Motor neuron (in vitro differentiated cells): ENCODE measurements at regions not wholly inside any gene's neighbourhood (a gene's known extent, or its start where the extent isn't known, plus 50 kb on each side); places are given as distances from the start of the nearest gene placed in this dataset.

Experiments
- ATAC-seq, 8 experiments: fragments of 200-7000 bp; cut with Tn5 transposase; replicated peaks in 6 of 8; 2 replicates each; pipeline ENCODE4 v1.8.0; 2021; ENCODE audit warnings: mild to moderate bottlenecking in 8 of 8, moderate library complexity in 8 of 8
- H3K27ac ChIP-seq, 2 donors: fragments of 250-450 bp; sonication (Bioruptor Pico); 2 replicates each; pipeline ENCODE4 v1.9.0; 2021; ENCODE audit warnings: antibody characterized with exemption in 2 of 2, mild to moderate bottlenecking in 2 of 2, moderate library complexity in 1 of 2
- H3K4me1 ChIP-seq, 2 donors: fragments of 250-450 bp; sonication (Bioruptor Pico); replicated peaks in 1 of 2; 2 replicates each; pipeline ENCODE4 v1.6.1; 2021; ENCODE audit warnings: antibody characterized with exemption in 2 of 2, mild to moderate bottlenecking in 2 of 2, moderate library complexity in 1 of 2
- H3K4me3 ChIP-seq, 5 donors: fragments of 250-450 bp; sonication (Bioruptor Pico); 2 replicates each; pipeline ENCODE4 v1.9.0; 2021; ENCODE audit warnings: antibody characterized with exemption in 5 of 5, mild to moderate bottlenecking in 5 of 5, moderate library complexity in 4 of 5
- WGBS, 10 experiments: fragments of 450-650 bp; shearing (Covaris generic); methylation state at CpG; one replicate each; pipeline ENCODE4 v1.0.0; 2022; 5-methylcytosine and 5-hydroxymethylcytosine counted together
- in situ Hi-C, 9 experiments: fragments of 400-800 bp; cut with MboI; loops; one replicate each; pipeline ENCODE4 v1.15.0; 2021; ENCODE audit warnings: low sequenced_read_pairs in 9 of 9, low pct_unique_long_range_greater_than_20kb in 2 of 9; ENCODE audit not compliant: unreplicated experiment in 9 of 9

DNA sequence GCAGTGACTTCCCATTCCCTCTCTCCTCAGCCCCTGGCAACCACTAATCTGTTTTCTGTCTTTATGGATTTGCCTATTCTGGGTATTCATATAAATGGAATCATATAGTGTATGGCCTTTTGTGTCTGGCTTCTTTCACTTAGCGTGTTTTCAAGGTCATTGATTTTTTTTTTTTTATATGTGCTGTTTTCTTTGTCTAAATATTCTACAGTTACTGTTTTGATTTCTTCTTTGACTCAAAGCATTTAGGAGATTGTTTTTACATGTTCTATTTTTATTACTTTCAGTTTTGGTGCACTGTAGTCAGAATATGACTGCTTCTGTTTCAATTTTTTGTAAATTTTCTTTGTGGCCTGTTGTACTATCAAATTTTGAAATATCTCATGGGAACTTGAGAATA lies 71.9 kb upstream of the RNU6-1 start:
- no peak for ATAC-seq
- Histone ChIP-seq H3K27ac (no peak overlapping the region), H3K4me1 (peaks cover 21 to 25% of the 10 kb centered on the region in 2 donors), H3K4me3 (no peak overlapping the region)
- in situ Hi-C loops = no loop called here
- 0 to 7% (median 0%) methylated on average over 1 of the region's 1 CpG; no CpG with 5 or more reads in 1 of the 10 experiments for WGBS, 10 experiments

- WGBS, 10 experiments = 14 to 67% (median 40%) methylated on average over 1 of the region's 1 CpG; no CpG with 5 or more reads in 7 of the 10 experiments
- no peak for ATAC-seq
- H3K27ac ChIP-seq = no peak overlapping the region
- in situ Hi-C loops = no loop called here
- H3K4me3 ChIP-seq = no peak overlapping the region
- peaks cover 39 to 46% of the 10 kb centered on the region in 2 donors for H3K4me1 ChIP-seq
Measured at GRCh38 chr15:67914028-67914427, 74.2 kb upstream of the RNU6-1 start.

GRCh38 chr15:67914537-67915460 lies 75.0 kb upstream of the RNU6-1 start:
- WGBS, 10 experiments = 14 to 60% (median 19%) methylated on average over 1 to 5 of the region's 6 CpGs; no CpG with 5 or more reads in 1 of the 10 experiments
- H3K27ac ChIP-seq = peak overlapping the region in 1 of 2 donors; percentile 55
- in situ Hi-C loops = no loop called here
- H3K4me1 ChIP-seq = peaks cover 39 to 46% of the 10 kb centered on the region in 2 donors
- H3K4me3 ChIP-seq = no peak overlapping the region
- peak; percentile 61 to 88 (median 77) for ATAC-seq

DNA sequence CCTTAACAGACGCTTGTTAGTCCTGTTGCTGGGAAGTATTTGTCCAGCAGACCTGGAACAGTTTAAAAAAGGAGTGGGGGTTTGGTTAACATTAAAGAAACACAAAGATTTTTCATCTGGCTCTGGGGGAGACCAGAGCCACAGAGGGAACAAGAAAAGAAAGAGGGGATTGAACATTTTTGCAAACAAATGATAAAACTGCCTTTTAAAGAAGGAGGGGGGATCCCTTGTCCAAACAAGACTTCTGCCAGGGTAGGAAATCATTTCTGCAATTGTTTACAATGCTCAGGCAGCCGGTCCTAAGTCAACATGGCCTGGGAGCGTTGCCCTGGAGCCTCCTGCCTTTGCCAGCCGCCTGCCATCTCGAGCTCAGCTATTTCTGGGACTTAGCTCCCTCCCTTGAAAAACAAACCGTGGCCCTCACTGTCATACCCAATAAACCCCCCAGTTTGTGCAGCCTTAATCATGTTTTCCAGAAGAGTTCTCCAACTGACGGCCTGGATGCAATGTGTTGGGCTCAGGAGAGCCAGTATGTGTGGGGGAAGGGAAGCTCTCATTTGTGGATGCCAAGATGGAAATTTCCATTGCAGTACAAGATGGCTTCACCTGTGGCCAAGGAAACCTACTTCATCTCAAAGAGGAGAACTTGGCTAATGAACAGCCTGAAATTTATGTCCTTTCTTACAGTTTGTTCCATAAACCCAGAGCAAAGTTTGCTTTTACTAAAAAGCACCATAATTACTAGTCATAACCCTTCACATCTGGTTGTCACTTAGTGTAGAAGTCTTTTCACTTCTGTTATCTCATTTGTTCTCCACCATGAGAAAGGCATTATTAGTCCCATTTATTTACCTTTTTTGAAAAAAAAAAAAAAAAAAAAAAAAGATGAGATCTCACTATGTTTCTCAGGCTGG lies 75.9 kb upstream of the RNU6-1 start:
- whole genome bisulfite sequencing, 10 experiments = 0 to 41% (median 20%) methylated on average over 1 to 5 of the region's 7 CpGs; no CpG with 5 or more reads in 3 of the 10 experiments
- in situ Hi-C loops = no loop called here
- peak in 5 of 8 experiments; percentile 13 to 88 (median 71) for ATAC-seq
- Histone ChIP-seq H3K4me1 (peaks cover 39 to 46% of the 10 kb centered on the region in 2 donors), H3K27ac (peak overlapping the region in 1 of 2 donors; percentile 55), H3K4me3 (no peak overlapping the region)

- Histone ChIP-seq H3K4me1 (peaks cover 39 to 46% of the 10 kb centered on the region in 2 donors), H3K4me3 (no peak overlapping the region), H3K27ac (no peak overlapping the region)
- no peak for ATAC-seq
- in situ Hi-C loops = no loop called here
- WGBS, 10 experiments = 0 to 100% (median 46%) methylated on average over 1 to 2 of the region's 2 CpGs; no CpG with 5 or more reads in 5 of the 10 experiments
Measured at GRCh38 chr15:67916565-67916964, 76.7 kb upstream of the RNU6-1 start.

- ATAC-seq = peak in 7 of 8 experiments; percentile 12 to 73 (median 62)
- H3K4me3 ChIP-seq = no peak overlapping the region
- H3K4me1 ChIP-seq = peaks cover 39 to 46% of the 10 kb centered on the region in 2 donors
- in situ Hi-C loops = no loop called here
- 21 to 100% (median 83%) methylated on average over 1 to 4 of the region's 4 CpGs; no CpG with 5 or more reads in 1 of the 10 experiments for WGBS, 10 experiments
- no peak overlapping the region for H3K27ac ChIP-seq
Measured at GRCh38 chr15:67917037-67917436, 77.2 kb upstream of the RNU6-1 start.

- Histone ChIP-seq H3K27ac (no peak overlapping the region), H3K4me1 (peaks cover 39 to 46% of the 10 kb centered on the region in 2 donors), H3K4me3 (no peak overlapping the region)
- peak in 2 of 8 experiments; percentile 12 to 50 for ATAC-seq
- WGBS, 10 experiments = 0 to 89% (median 60%) methylated on average over 1 of the region's 1 CpG; no CpG with 5 or more reads in 5 of the 10 experiments
- in situ Hi-C loops = no loop called here
Measured at GRCh38 chr15:67917636-67918035, 77.8 kb upstream of the RNU6-1 start.

DNA sequence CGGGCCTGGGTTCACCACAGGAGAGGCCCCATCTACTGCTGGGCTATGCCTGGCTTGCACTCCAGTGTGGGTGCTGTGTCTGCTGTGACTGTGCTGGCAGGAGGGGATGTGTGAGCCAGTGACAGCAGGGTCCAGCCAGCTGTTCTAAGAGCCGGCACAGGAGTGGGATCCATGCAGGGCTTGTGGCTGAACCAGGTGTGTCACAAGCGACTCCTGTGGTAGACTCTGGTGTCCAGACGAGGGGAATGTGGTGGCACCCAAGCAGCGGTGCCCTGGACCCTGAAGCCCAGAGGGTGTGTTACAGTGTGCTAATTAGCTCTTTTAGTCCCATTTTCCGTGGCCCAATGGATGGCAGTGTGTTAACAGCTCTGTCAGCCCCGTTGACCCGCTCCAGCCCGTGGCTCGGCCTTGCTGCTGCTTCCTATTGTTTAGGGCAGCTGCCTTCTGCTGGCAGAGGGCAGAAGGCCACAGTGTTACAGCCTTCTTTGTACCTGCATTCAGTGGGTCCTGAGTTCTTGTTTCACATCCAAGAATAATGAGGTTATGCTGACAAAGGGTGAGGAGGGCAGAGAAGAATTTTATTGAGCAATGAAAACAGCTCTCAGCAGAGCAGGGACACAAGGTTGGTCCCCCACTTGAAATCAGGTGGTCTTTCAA lies 78.5 kb upstream of the RNU6-1 start:
- peak overlapping the region in 1 of 2 donors; percentile 25 for H3K27ac ChIP-seq
- in situ Hi-C loops = no loop called here
- no peak overlapping the region for H3K4me3 ChIP-seq
- peak in 3 of 8 experiments; percentile 14 to 39 (median 32) for ATAC-seq
- H3K4me1 ChIP-seq = peaks cover 39 to 46% of the 10 kb centered on the region in 2 donors
- WGBS, 10 experiments = 30 to 96% (median 87%) methylated on average over 1 to 7 of the region's 10 CpGs; no CpG with 5 or more reads in 5 of the 10 experiments

DNA sequence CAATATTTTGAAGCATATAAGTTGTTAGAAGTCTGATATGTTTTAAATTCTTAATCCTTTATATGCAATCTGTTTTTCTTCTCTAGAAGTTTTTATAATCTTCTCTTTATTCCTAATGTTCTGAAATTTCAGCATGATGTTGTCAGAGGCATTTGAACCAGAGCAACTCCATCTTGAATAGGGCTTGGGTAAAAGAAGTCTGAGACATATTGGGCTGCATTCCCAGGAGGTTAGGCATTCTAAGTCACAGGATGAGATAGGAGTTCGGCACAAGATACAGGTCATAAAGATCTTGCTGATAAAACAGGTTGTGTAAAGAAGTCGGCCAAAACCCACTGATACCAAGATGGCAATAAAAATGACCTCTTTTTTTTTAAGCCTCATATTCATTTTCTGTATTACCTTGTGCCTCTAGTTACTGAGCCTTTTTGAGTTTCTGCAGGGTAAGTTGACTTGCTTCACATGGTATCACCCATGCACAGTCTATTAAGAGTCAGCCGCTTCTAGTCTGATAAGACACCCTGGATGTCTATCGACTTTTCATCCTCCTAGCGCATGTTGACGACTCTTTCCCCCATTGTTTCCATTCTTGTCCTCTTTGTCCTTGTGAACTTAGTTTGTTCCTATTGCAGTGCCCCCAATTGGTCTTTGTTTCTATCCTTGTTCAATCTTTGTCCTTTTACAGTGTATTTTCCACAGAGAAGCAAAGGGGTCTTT lies 80.8 kb upstream of the RNU6-1 start:
- in situ Hi-C loops = no loop called here
- no peak overlapping the region for H3K27ac ChIP-seq
- no peak for ATAC-seq
- H3K4me3 ChIP-seq = no peak overlapping the region
- H3K4me1 ChIP-seq = peaks cover 26 to 31% of the 10 kb centered on the region in 2 donors
- WGBS, 10 experiments = 64 to 100% (median 87%) methylated on average over 3 to 6 of the region's 6 CpGs

DNA sequence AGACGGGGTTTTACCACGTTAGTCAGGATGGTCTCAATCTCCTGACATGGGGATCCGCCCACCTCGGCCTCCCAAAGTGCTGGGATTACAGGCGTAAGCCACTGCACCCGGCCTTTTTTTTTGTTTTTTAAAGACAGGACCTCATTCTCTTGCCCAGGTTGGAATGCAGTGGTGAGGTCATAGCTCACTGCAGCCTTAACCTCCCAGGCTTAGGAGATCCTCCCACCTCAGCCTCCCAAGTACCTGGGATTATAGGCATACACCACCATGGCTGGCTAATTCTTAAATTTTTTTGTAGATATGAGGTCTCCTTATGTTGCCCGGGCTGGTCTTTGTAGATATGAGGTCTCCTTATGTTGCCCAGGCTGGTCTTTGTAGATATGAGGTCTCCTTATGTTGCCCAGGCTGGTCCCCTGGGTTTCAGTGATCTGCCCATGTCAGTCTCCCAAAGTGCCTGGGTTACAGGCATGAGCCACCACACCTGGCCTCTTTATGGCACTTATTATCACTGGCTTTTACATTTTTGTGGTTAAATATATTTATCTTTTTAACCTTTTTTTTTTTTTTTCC lies 82.3 kb upstream of the RNU6-1 start:
- in situ Hi-C loops = no loop called here
- Histone ChIP-seq H3K4me1 (peaks cover 14 to 16% of the 10 kb centered on the region in 2 donors), H3K4me3 (no peak overlapping the region), H3K27ac (no peak overlapping the region)
- no peak for ATAC-seq
- 75 to 99% (median 94%) methylated on average over 2 to 7 of the region's 7 CpGs; no CpG with 5 or more reads in 2 of the 10 experiments for WGBS, 10 experiments

- ATAC-seq = no peak
Measured at GRCh38 chr15:67922971-67923945, 83.4 kb upstream of the RNU6-1 start.

More at GRCh38 chr15:67922971-67923945, 83.4 kb upstream of the RNU6-1 start:
- Histone ChIP-seq H3K4me1 (peaks cover 4 to 6% of the 10 kb centered on the region in 2 donors), H3K4me3 (no peak overlapping the region), H3K27ac (no peak overlapping the region)
- WGBS, 10 experiments = 23 to 100% (median 80%) methylated on average over 2 to 10 of the region's 10 CpGs
- in situ Hi-C loops = no loop called here
